Common myeloid progenitor, CD34-positive (primary cell): ENCODE measurements at regions not wholly inside any gene's neighbourhood (a gene's known extent, or its start where the extent isn't known, plus 50 kb on each side); places are given as distances from the start of the nearest gene placed in this dataset.

Experiments used
- CTCF ChIA-PET: fragments of 350-600 bp; sonication (Branson Sonifier 250); formaldehyde crosslinking; loops from one replicate; lab custom pipeline; 2021; ENCODE audit warnings: antibody characterized with exemption; lab: Charles Lee
- POLR2A ChIA-PET: fragments of 350-600 bp; sonication (Branson Sonifier 250); formaldehyde crosslinking; loops from one replicate; lab custom pipeline; 2021; ENCODE audit warnings: antibody characterized with exemption; lab: Charles Lee
- DNase-seq, 3 donors: peaks; one replicate each; pipeline versions ENCODE4 v3.0.0 to v3.0.0-alpha.2; 2013
- H3K27ac ChIP-seq, 2 experiments: 1 replicate in 1 of 2; 2 replicates in 1 of 2; pipeline ENCODE4 v1.7.0; 2013; ENCODE audit warnings: inconsistent platforms in 2 of 2, low read length in 2 of 2, mild to moderate bottlenecking in 2 of 2, low read depth in 1 of 2, moderate library complexity in 1 of 2; ENCODE audit not compliant: severe bottlenecking in 2 of 2, insufficient read depth in 1 of 2, poor library complexity in 1 of 2
- H3K27me3 ChIP-seq, 5 experiments: replicated peaks in 2 of 5; 1 replicate in 3 of 5; 2 replicates in 2 of 5; pipeline versions ENCODE4 v1.6.1 to v1.7.0; 2013; ENCODE audit warnings: low read length in 4 of 5, mild to moderate bottlenecking in 2 of 5, moderate library complexity in 2 of 5, inconsistent platforms in 1 of 5; ENCODE audit not compliant: insufficient read depth in 5 of 5, control insufficient read depth in 4 of 5
- H3K36me3 ChIP-seq, 4 experiments: 1 replicate in 2 of 4; 2 replicates in 2 of 4; pipeline versions ENCODE4 v1.6.1 to v1.7.0; 2013; ENCODE audit warnings: low read length in 3 of 4, control low read depth in 1 of 4, mild to moderate bottlenecking in 1 of 4; ENCODE audit not compliant: control insufficient read depth in 4 of 4, insufficient read depth in 4 of 4
- H3K4me1 ChIP-seq, 4 experiments: 1 replicate in 3 of 4; 2 replicates in 1 of 4; pipeline versions ENCODE4 v1.6.1 to v1.7.1; 2013; ENCODE audit warnings: low read length in 3 of 4, mild to moderate bottlenecking in 3 of 4, control low read depth in 1 of 4, inconsistent platforms in 1 of 4, moderate library complexity in 1 of 4; ENCODE audit not compliant: control insufficient read depth in 4 of 4, insufficient read depth in 4 of 4; ENCODE audit errors: control extremely low read depth in 1 of 4
- H3K4me3 ChIP-seq, 7 experiments: 1 replicate in 4 of 7; 2 replicates in 3 of 7; pipeline versions ENCODE4 v1.5.1 to v1.7.0; 2013; ENCODE audit warnings: mild to moderate bottlenecking in 7 of 7, low read length in 6 of 7, moderate library complexity in 6 of 7, inconsistent platforms in 2 of 7, low read depth in 2 of 7, control low read depth in 1 of 7; ENCODE audit not compliant: insufficient read depth in 4 of 7, control insufficient read depth in 1 of 7; ENCODE audit errors: extremely low read depth in 1 of 7
- H3K9me3 ChIP-seq, 5 experiments: 1 replicate in 4 of 5; 2 replicates in 1 of 5; pipeline versions ENCODE4 v1.6.1 to v1.7.1; 2013; ENCODE audit warnings: low read length in 4 of 5, mild to moderate bottlenecking in 2 of 5, inconsistent platforms in 1 of 5, low read depth in 1 of 5, moderate library complexity in 1 of 5; ENCODE audit not compliant: control insufficient read depth in 4 of 5, insufficient read depth in 2 of 5; ENCODE audit errors: control extremely low read depth in 1 of 5
- WGBS: methylation state at CpG from one replicate; pipeline ENCODE4 v1.1.5; 2013; ENCODE audit not compliant: insufficient coverage; 5-methylcytosine and 5-hydroxymethylcytosine counted together

- no peak for DNase-seq
- ChIA-PET POLR2A (no interaction called here), CTCF (interaction anchor here (0.5 to 1.6 kb wide), 4 partner anchors 10 to 299 kb away, joined by 3 to 4 read pairs (median 3); no protein-coding TSS in a partner anchor)
- Histone ChIP-seq H3K27me3 (no peaks in the 10 kb centered on the region), H3K36me3 (no peaks in the 10 kb centered on the region), H3K4me3 (no peak overlapping the region), H3K27ac (no peak overlapping the region), H3K9me3 (no peaks in the 10 kb centered on the region), H3K4me1 (peaks cover 0 to 24% (median 4%) of the 10 kb centered on the region in 4 experiments)
- WGBS, result 91% methylated on average over 16 of the region's 18 CpGs
Observed at GRCh38 chr20:17878069-17878911, 90.3 kb downstream of the SNX5 start.

GRCh38 chr20:17875981-17876385 lies 92.6 kb downstream of the SNX5 start:
- 82% methylated on average over 4 of the region's 10 CpGs for WGBS
- CTCF ChIA-PET, result no interaction called here

GRCh38 chr20:17875106-17875980 lies 93.3 kb downstream of the SNX5 start:
- 100% methylated on average over 7 of the region's 15 CpGs for WGBS
- H3K27ac ChIP-seq, result no peak overlapping the region
- H3K4me3 ChIP-seq, result no peak overlapping the region
- no peaks in the 10 kb centered on the region for H3K9me3 ChIP-seq
- CTCF ChIA-PET, result no interaction called here
- DNase-seq, result no peak
- no peaks in the 10 kb centered on the region for H3K36me3 ChIP-seq
- peaks cover 3 to 41% (median 17%) of the 10 kb centered on the region in 4 experiments for H3K4me1 ChIP-seq
- H3K27me3 ChIP-seq, result no peaks in the 10 kb centered on the region
- POLR2A ChIA-PET, result no interaction called here

More at GRCh38 chr20:17875981-17876385, 92.6 kb downstream of the SNX5 start:
- peak in 1 of 3 donors; percentile 55 for DNase-seq
- H3K4me1 ChIP-seq, result peaks cover 3 to 41% (median 17%) of the 10 kb centered on the region in 4 experiments
- no peak overlapping the region for H3K27ac ChIP-seq
- H3K27me3 ChIP-seq, result no peaks in the 10 kb centered on the region
- H3K36me3 ChIP-seq, result no peaks in the 10 kb centered on the region
- POLR2A ChIA-PET, result no interaction called here
- no peak overlapping the region for H3K4me3 ChIP-seq
- H3K9me3 ChIP-seq, result no peaks in the 10 kb centered on the region

- peak in 2 of 3 donors; percentile 83 to 89 for DNase-seq
- ChIA-PET POLR2A (interaction anchor here (0.5 kb wide), 1 partner anchor 192 kb away, joined by 3 read pairs; the partner anchor contains the start of gene RRBP1), CTCF (interaction anchor here (0.8 to 1.8 kb wide), 5 partner anchors 9 to 192 kb away, joined by 3 to 5 read pairs (median 3); partner anchors contain the start of gene RRBP1)
- 43% methylated on average over 6 of the region's 7 CpGs for WGBS
- Histone ChIP-seq H3K27me3 (no peaks in the 10 kb centered on the region), H3K4me1 (peaks cover 3 to 41% (median 17%) of the 10 kb centered on the region in 4 experiments), H3K36me3 (no peaks in the 10 kb centered on the region), H3K4me3 (peak overlapping the region in 2 of 7 experiments; percentile 29 to 52), H3K9me3 (no peaks in the 10 kb centered on the region), H3K27ac (no peak overlapping the region)
Observed at GRCh38 chr20:17874271-17875105, 94.1 kb downstream of the SNX5 start.

GRCh38 chr20:17873410-17874270 lies 95.0 kb downstream of the SNX5 start:
- POLR2A ChIA-PET, result interaction anchor here (0.5 kb wide), 1 partner anchor 166 kb away, joined by 3 read pairs; no protein-coding TSS in a partner anchor
- CTCF ChIA-PET, result interaction anchor here (0.8 to 1.8 kb wide), 6 partner anchors 10 to 192 kb away, joined by 3 to 5 read pairs (median 4); partner anchors contain the start of gene RRBP1
- Histone ChIP-seq H3K36me3 (no peaks in the 10 kb centered on the region), H3K4me3 (peak overlapping the region in 2 of 7 experiments; percentile 29 to 52), H3K27me3 (no peaks in the 10 kb centered on the region), H3K27ac (no peak overlapping the region), H3K4me1 (peaks cover 3 to 36% (median 17%) of the 10 kb centered on the region in 4 experiments), H3K9me3 (no peaks in the 10 kb centered on the region)
- peak in 1 of 3 donors; percentile 70 for DNase-seq
- 77% methylated on average over 9 of the region's 14 CpGs for WGBS
